Fibroblast of lung (primary cell): ENCODE measurements at regions not wholly inside any gene's neighbourhood (a gene's known extent, or its start where the extent isn't known, plus 50 kb on each side); places are given as distances from the start of the nearest gene placed in this dataset.

Experiments
- EZH2 ChIP-seq: IDR thresholded peaks from 2 replicates; pipeline ENCODE4 v1.5.1; 2012; ENCODE audit warnings: low read length, control low read depth, mild to moderate bottlenecking; ENCODE audit errors: missing control alignments
- TF ChIP-seq, protein P1 (sequence below), 2 donors: IDR thresholded peaks in 1 of 2; conservative IDR thresholded peaks in 1 of 2; 1 replicate in 1 of 2; 2 replicates in 1 of 2; pipeline ENCODE4 v1.5.1; 2011 to 2012; ENCODE audit warnings: low read length in 2 of 2, control low read depth in 1 of 2, inconsistent platforms in 1 of 2, low read depth in 1 of 2, mild to moderate bottlenecking in 1 of 2

DNA sequence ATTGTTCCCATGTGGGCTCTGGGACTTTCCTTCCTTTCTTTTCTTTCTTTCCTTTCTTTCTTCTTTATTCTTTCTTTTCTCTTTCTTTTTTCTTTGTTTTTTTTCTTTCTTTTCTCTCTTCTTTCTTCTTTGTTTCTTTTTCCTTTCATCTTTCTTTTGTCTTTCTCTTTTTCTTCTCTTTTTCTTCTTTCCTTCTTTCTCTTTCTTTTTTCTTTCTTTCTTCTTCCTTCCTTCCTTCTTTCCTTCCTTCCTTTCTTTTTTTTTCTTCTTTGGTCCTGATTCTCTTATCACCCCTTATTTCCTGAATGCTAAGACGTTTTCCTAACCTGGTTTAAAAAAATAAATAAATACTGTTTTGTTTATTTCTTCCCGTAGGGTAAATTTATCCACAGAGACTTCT lies 93.2 kb downstream of the CRLF2 start:
- no peak for TF ChIP-seq EZH2
- TF ChIP-seq, protein P1, sequence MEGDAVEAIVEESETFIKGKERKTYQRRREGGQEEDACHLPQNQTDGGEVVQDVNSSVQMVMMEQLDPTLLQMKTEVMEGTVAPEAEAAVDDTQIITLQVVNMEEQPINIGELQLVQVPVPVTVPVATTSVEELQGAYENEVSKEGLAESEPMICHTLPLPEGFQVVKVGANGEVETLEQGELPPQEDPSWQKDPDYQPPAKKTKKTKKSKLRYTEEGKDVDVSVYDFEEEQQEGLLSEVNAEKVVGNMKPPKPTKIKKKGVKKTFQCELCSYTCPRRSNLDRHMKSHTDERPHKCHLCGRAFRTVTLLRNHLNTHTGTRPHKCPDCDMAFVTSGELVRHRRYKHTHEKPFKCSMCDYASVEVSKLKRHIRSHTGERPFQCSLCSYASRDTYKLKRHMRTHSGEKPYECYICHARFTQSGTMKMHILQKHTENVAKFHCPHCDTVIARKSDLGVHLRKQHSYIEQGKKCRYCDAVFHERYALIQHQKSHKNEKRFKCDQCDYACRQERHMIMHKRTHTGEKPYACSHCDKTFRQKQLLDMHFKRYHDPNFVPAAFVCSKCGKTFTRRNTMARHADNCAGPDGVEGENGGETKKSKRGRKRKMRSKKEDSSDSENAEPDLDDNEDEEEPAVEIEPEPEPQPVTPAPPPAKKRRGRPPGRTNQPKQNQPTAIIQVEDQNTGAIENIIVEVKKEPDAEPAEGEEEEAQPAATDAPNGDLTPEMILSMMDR (conservative IDR thresholded peaks at IDR 0.05 in 1 of 2, IDR thresholded peaks at IDR 0.05 in 1 of 2; ENCODE audit: low read depth in 1 of 2, low read length in 2 of 2), result no peak
